Kidney capillary endothelial cell (primary cell): ENCODE measurements at regions not wholly inside any gene's neighbourhood (a gene's known extent, or its start where the extent isn't known, plus 50 kb on each side); places are given as distances from the start of the nearest gene placed in this dataset.
"Not testable (repeated sequence)": the region's sequence is repeated elsewhere in the genome, so short reads cannot be mapped to it uniquely, and the experiment has no call there.

Experiments used
- DNase-seq: peaks from one replicate; pipeline ENCODE4 v3.0.0-alpha.2; 2018; ENCODE audit warnings: low spot score

- no peak for DNase-seq
Measured at GRCh38 chr4:137956256-137956655, 285.9 kb downstream of the SLC7A11 start.

- no peak for DNase-seq
Measured at GRCh38 chr4:137955595-137955994, 286.6 kb downstream of the SLC7A11 start.

- DNase-seq: no peak
Measured at GRCh38 chr4:137952116-137952515, 290.0 kb downstream of the SLC7A11 start.

- DNase-seq: no peak
Measured at GRCh38 chr4:137950286-137950685, 291.9 kb downstream of the SLC7A11 start.

- no peak for DNase-seq
Measured at GRCh38 chr4:137949746-137950145, 292.4 kb downstream of the SLC7A11 start.

- DNase-seq: no peak
Measured at GRCh38 chr4:137946453-137947174, 295.5 kb downstream of the SLC7A11 start.

GRCh38 chr4:137942815-137943214 is 299.3 kb downstream of the SLC7A11 start:
- not testable (repeated sequence) for DNase-seq

- DNase-seq: not testable (repeated sequence)
Measured at GRCh38 chr4:137942015-137942515, 300.1 kb downstream of the SLC7A11 start.

GRCh38 chr4:137934911-137935310 is 307.2 kb downstream of the SLC7A11 start:
- no peak for DNase-seq

- no peak for DNase-seq
Measured at GRCh38 chr4:137934046-137934445, 308.1 kb downstream of the SLC7A11 start.

GRCh38 chr4:137927972-137928371 is 314.2 kb downstream of the SLC7A11 start:
- DNase-seq: no peak

- DNase-seq: no peak
Measured at GRCh38 chr4:137923494-137923893, 318.7 kb downstream of the SLC7A11 start.

- no peak for DNase-seq
Measured at GRCh38 chr4:137922721-137923120, 319.4 kb downstream of the SLC7A11 start.

- no peak for DNase-seq
Measured at GRCh38 chr4:137909529-137910309, 332.4 kb downstream of the SLC7A11 start.

- no peak for DNase-seq
Measured at GRCh38 chr4:137905930-137906329, 336.2 kb downstream of the SLC7A11 start.

- DNase-seq: no peak
Measured at GRCh38 chr4:137901114-137901513, 341.0 kb downstream of the SLC7A11 start.

- DNase-seq: no peak
Measured at GRCh38 chr4:137896221-137896737, 345.9 kb downstream of the SLC7A11 start.

- not testable (repeated sequence) for DNase-seq
Measured at GRCh38 chr4:137895515-137895914, 346.6 kb downstream of the SLC7A11 start.

GRCh38 chr4:137892134-137892533 is 350.0 kb downstream of the SLC7A11 start:
- no peak for DNase-seq

GRCh38 chr4:137890812-137891211 is 351.3 kb downstream of the SLC7A11 start:
- no peak for DNase-seq

GRCh38 chr4:137881641-137882040 is 349.3 kb upstream of the PCDH18 start:
- DNase-seq: no peak

- not testable (repeated sequence) for DNase-seq
Measured at GRCh38 chr4:137868067-137868466, 335.8 kb upstream of the PCDH18 start.

- DNase-seq: no peak
Measured at GRCh38 chr4:137866671-137867070, 334.4 kb upstream of the PCDH18 start.
